ENCODE measurements at regions not wholly inside any gene's neighbourhood (a gene's known extent, or its start where the extent isn't known, plus 50 kb on each side); places are given as distances from the start of the nearest gene placed in this dataset.

- no peak for FAIRE-seq
- no peaks in the 10 kb centered on the region for H3K36me3 ChIP-seq (ENCODE audit: insufficient read depth, low read length)
- no peak overlapping the region for H2AFZ ChIP-seq (ENCODE audit: low read depth, low read length)
- Mint-ChIP-seq H3K9me3 (ENCODE audit: unreplicated experiment) (no peaks in the 10 kb centered on the region), H3K36me3 (ENCODE audit: low read depth, unreplicated experiment) (no peaks in the 10 kb centered on the region), H3K4me3 (ENCODE audit: unreplicated experiment) (no peak overlapping the region), H3K4me1 (ENCODE audit: low read depth, unreplicated experiment) (no peaks in the 10 kb centered on the region), H3K27me3 (ENCODE audit: low read depth, unreplicated experiment) (no peaks in the 10 kb centered on the region), H3K27ac (ENCODE audit: unreplicated experiment) (no peak overlapping the region)
- H3K27me3 ChIP-seq (ENCODE audit: insufficient read depth, low read length), result no peaks in the 10 kb centered on the region
- DNase-seq (ENCODE audit: low read depth), result no peak
- no peaks in the 10 kb centered on the region for H3K9me3 ChIP-seq (ENCODE audit: insufficient read depth, low read depth, low read length)
- H3K4me1 ChIP-seq (ENCODE audit: insufficient read depth, low read length), result no peaks in the 10 kb centered on the region
- no peak overlapping the region for H3K27ac ChIP-seq (ENCODE audit: low read depth, low read length)
- H3K4me2 ChIP-seq (ENCODE audit: low read length), result no peak overlapping the region
- no peak for TF ChIP-seq EZH2 (IDR thresholded peaks at IDR 0.05; ENCODE audit: insufficient read depth, low read length)
- TF ChIP-seq CTCF (IDR thresholded peaks at IDR 0.05; ENCODE audit: insufficient read depth, low read depth, low read length), result no peak
- H3K79me2 ChIP-seq (ENCODE audit: insufficient read depth, low read length), result no peaks in the 10 kb centered on the region
- H4K20me1 ChIP-seq (ENCODE audit: insufficient read depth, low read length), result no peaks in the 10 kb centered on the region
- no peak overlapping the region for H3K9ac ChIP-seq (ENCODE audit: low read length)
- no peak overlapping the region for H3K4me3 ChIP-seq (ENCODE audit: insufficient read depth, low read depth, low read length)
These were observed 488.6 kb downstream of the ACTL7B start for GRCh38 chr9:108367188-108367587.

GRCh38 chr9:108363311-108363710, 492.5 kb downstream of the ACTL7B start:
- Histone ChIP-seq H3K27me3 (ENCODE audit: insufficient read depth, low read length) (no peaks in the 10 kb centered on the region), H3K4me2 (ENCODE audit: low read length) (no peak overlapping the region), H3K9ac (ENCODE audit: low read length) (no peak overlapping the region), H3K79me2 (ENCODE audit: insufficient read depth, low read length) (no peaks in the 10 kb centered on the region), H3K4me3 (ENCODE audit: insufficient read depth, low read depth, low read length) (no peak overlapping the region), H4K20me1 (ENCODE audit: insufficient read depth, low read length) (no peaks in the 10 kb centered on the region), H3K36me3 (ENCODE audit: insufficient read depth, low read length) (no peaks in the 10 kb centered on the region), H2AFZ (ENCODE audit: low read depth, low read length) (no peak overlapping the region), H3K27ac (ENCODE audit: low read depth, low read length) (no peak overlapping the region), H3K9me3 (ENCODE audit: insufficient read depth, low read depth, low read length) (no peaks in the 10 kb centered on the region), H3K4me1 (ENCODE audit: insufficient read depth, low read length) (no peaks in the 10 kb centered on the region)
- Mint-ChIP-seq H3K27me3 (ENCODE audit: low read depth, unreplicated experiment) (no peaks in the 10 kb centered on the region), H3K4me1 (ENCODE audit: low read depth, unreplicated experiment) (no peaks in the 10 kb centered on the region), H3K36me3 (ENCODE audit: low read depth, unreplicated experiment) (no peaks in the 10 kb centered on the region), H3K9me3 (ENCODE audit: unreplicated experiment) (peaks cover 5% of the 10 kb centered on the region), H3K27ac (ENCODE audit: unreplicated experiment) (no peak overlapping the region), H3K4me3 (ENCODE audit: unreplicated experiment) (no peak overlapping the region)
- TF ChIP-seq EZH2 (IDR thresholded peaks at IDR 0.05; ENCODE audit: insufficient read depth, low read length), result no peak
- no peak for TF ChIP-seq CTCF (IDR thresholded peaks at IDR 0.05; ENCODE audit: insufficient read depth, low read depth, low read length)
- DNase-seq (ENCODE audit: low read depth) (no peak), FAIRE-seq (no peak)

GRCh38 chr9:108360304-108360703, 495.5 kb downstream of the ACTL7B start:
- H3K4me2 ChIP-seq (ENCODE audit: low read length), result no peak overlapping the region
- H3K27ac Mint-ChIP-seq (ENCODE audit: unreplicated experiment), result no peak overlapping the region
- H3K4me3 ChIP-seq (ENCODE audit: insufficient read depth, low read depth, low read length), result no peak overlapping the region
- H3K79me2 ChIP-seq (ENCODE audit: insufficient read depth, low read length), result no peaks in the 10 kb centered on the region
- H2AFZ ChIP-seq (ENCODE audit: low read depth, low read length), result no peak overlapping the region
- H3K9me3 Mint-ChIP-seq (ENCODE audit: unreplicated experiment), result peaks cover 5% of the 10 kb centered on the region
- H3K36me3 Mint-ChIP-seq (ENCODE audit: low read depth, unreplicated experiment), result no peaks in the 10 kb centered on the region
- no peaks in the 10 kb centered on the region for H3K27me3 ChIP-seq (ENCODE audit: insufficient read depth, low read length)
- no peaks in the 10 kb centered on the region for H3K9me3 ChIP-seq (ENCODE audit: insufficient read depth, low read depth, low read length)
- no peak overlapping the region for H3K4me3 Mint-ChIP-seq (ENCODE audit: unreplicated experiment)
- no peak overlapping the region for H3K27ac ChIP-seq (ENCODE audit: low read depth, low read length)
- TF ChIP-seq EZH2 (IDR thresholded peaks at IDR 0.05; ENCODE audit: insufficient read depth, low read length) (no peak), CTCF (IDR thresholded peaks at IDR 0.05; ENCODE audit: insufficient read depth, low read depth, low read length) (no peak)
- H4K20me1 ChIP-seq (ENCODE audit: insufficient read depth, low read length), result no peaks in the 10 kb centered on the region
- H3K4me1 ChIP-seq (ENCODE audit: insufficient read depth, low read length), result no peaks in the 10 kb centered on the region
- no peaks in the 10 kb centered on the region for H3K27me3 Mint-ChIP-seq (ENCODE audit: low read depth, unreplicated experiment)
- H3K36me3 ChIP-seq (ENCODE audit: insufficient read depth, low read length), result no peaks in the 10 kb centered on the region
- H3K4me1 Mint-ChIP-seq (ENCODE audit: low read depth, unreplicated experiment), result no peaks in the 10 kb centered on the region
- FAIRE-seq, result no peak
- no peak for DNase-seq (ENCODE audit: low read depth)
- H3K9ac ChIP-seq (ENCODE audit: low read length), result no peak overlapping the region

All from astrocyte (in vitro differentiated cells and primary cell).